ENCODE measurements at regions not wholly inside any gene's neighbourhood (a gene's known extent, or its start where the extent isn't known, plus 50 kb on each side); places are given as distances from the start of the nearest gene placed in this dataset.

DNA sequence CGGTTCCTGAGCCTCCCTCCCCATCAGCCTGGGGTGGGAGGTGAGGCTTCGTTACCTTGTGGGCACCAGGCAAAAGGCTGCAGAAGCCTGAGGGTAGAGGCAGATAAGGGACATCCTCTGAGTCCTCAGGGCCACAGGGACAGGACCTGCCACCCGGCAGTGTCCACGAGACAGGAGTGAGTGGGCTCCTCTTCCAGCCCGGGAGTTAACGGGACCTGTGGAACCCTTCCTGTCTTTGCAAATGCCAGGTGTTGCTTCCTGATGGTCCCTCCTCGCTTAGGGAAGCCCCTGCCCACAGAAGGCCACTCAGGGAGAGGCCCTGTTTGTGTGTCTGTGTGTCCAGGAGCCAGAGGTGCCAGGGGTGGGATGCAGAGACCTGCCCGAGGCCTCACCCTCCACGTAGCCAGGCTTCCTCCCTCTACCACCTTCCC is 111.1 kb upstream of the ALDH1A3 start:
- Histone ChIP-seq H3K4me1 (ENCODE audit: insufficient read depth) (peaks cover 11% of the 10 kb centered on the region), H2AFZ (no peak overlapping the region), H4K20me1 (replicated peaks; ENCODE audit: insufficient read depth) (no peaks in the 10 kb centered on the region), H3K4me3 (no peak overlapping the region), H3K27ac (ENCODE audit: low read depth) (no peak overlapping the region), H3K4me2 (no peak overlapping the region), H3K9me2 (ENCODE audit: insufficient read depth) (no peaks in the 10 kb centered on the region), H3K27me3 (ENCODE audit: insufficient read depth) (no peaks in the 10 kb centered on the region), H3F3A (replicated peaks; ENCODE audit: low read depth) (no peaks in the 10 kb centered on the region), H3K79me2 (replicated peaks; ENCODE audit: insufficient read depth) (no peaks in the 10 kb centered on the region), H3K36me3 (ENCODE audit: insufficient read depth) (no peaks in the 10 kb centered on the region)
- no peak for DNase-seq (ENCODE audit: low spot score)
- Mint-ChIP-seq H3K27ac (no peak overlapping the region), H3K9me3 (peaks cover 3% of the 10 kb centered on the region; the same call in 2 of the 3 replicates), H3K4me1 (peaks cover 16% of the 10 kb centered on the region), H3K36me3 (ENCODE audit: low read depth) (peaks cover 4% of the 10 kb centered on the region; the same call in 1 of the 3 replicates), H3K27me3 (ENCODE audit: insufficient read depth, low read depth, poor library complexity) (peaks cover 3% of the 10 kb centered on the region), H3K4me3 (no peak overlapping the region)
- no peak for ATAC-seq
- TF ChIP-seq POLR2AphosphoS5 (IDR thresholded peaks at IDR 0.05; ENCODE audit: low read depth) (no peak), ZNF331 (CRISPR knock-in tag; IDR thresholded peaks at IDR 0.05; ENCODE audit: low read depth) (no peak), JUNB (IDR thresholded peaks at IDR 0.05; ENCODE audit: unreplicated experiment) (no peak), EZH2phosphoT487 (IDR thresholded peaks at IDR 0.05; ENCODE audit: unreplicated experiment) (no peak)
- TF ChIP-seq, protein P1, sequence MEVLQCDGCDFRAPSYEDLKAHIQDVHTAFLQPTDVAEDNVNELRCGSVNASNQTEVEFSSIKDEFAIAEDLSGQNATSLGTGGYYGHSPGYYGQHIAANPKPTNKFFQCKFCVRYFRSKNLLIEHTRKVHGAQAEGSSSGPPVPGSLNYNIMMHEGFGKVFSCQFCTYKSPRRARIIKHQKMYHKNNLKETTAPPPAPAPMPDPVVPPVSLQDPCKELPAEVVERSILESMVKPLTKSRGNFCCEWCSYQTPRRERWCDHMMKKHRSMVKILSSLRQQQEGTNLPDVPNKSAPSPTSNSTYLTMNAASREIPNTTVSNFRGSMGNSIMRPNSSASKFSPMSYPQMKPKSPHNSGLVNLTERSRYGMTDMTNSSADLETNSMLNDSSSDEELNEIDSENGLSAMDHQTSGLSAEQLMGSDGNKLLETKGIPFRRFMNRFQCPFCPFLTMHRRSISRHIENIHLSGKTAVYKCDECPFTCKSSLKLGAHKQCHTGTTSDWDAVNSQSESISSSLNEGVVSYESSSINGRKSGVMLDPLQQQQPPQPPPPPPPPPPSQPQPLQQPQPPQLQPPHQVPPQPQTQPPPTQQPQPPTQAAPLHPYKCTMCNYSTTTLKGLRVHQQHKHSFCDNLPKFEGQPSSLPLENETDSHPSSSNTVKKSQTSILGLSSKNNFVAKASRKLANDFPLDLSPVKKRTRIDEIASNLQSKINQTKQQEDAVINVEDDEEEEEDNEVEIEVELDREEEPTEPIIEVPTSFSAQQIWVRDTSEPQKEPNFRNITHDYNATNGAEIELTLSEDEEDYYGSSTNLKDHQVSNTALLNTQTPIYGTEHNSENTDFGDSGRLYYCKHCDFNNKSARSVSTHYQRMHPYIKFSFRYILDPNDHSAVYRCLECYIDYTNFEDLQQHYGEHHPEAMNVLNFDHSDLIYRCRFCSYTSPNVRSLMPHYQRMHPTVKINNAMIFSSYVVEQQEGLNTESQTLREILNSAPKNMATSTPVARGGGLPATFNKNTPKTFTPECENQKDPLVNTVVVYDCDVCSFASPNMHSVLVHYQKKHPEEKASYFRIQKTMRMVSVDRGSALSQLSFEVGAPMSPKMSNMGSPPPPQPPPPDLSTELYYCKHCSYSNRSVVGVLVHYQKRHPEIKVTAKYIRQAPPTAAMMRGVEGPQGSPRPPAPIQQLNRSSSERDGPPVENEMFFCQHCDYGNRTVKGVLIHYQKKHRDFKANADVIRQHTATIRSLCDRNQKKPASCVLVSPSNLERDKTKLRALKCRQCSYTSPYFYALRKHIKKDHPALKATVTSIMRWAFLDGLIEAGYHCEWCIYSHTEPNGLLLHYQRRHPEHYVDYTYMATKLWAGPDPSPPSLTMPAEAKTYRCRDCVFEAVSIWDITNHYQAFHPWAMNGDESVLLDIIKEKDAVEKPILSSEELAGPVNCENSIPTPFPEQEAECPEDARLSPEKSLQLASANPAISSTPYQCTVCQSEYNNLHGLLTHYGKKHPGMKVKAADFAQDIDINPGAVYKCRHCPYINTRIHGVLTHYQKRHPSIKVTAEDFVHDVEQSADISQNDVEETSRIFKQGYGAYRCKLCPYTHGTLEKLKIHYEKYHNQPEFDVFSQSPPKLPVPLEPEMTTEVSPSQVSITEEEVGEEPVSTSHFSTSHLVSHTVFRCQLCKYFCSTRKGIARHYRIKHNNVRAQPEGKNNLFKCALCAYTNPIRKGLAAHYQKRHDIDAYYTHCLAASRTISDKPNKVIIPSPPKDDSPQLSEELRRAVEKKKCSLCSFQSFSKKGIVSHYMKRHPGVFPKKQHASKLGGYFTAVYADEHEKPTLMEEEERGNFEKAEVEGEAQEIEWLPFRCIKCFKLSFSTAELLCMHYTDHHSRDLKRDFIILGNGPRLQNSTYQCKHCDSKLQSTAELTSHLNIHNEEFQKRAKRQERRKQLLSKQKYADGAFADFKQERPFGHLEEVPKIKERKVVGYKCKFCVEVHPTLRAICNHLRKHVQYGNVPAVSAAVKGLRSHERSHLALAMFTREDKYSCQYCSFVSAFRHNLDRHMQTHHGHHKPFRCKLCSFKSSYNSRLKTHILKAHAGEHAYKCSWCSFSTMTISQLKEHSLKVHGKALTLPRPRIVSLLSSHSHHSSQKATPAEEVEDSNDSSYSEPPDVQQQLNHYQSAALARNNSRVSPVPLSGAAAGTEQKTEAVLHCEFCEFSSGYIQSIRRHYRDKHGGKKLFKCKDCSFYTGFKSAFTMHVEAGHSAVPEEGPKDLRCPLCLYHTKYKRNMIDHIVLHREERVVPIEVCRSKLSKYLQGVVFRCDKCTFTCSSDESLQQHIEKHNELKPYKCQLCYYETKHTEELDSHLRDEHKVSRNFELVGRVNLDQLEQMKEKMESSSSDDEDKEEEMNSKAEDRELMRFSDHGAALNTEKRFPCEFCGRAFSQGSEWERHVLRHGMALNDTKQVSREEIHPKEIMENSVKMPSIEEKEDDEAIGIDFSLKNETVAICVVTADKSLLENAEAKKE (CRISPR knock-in tag; IDR thresholded peaks at IDR 0.05), result no peak

Measured in GM23338 (cell line).